GM23248 (cell line): ENCODE measurements at regions not wholly inside any gene's neighbourhood (a gene's known extent, or its start where the extent isn't known, plus 50 kb on each side); places are given as distances from the start of the nearest gene placed in this dataset.

ENCODE experiments used
- EZH2 ChIP-seq: fragments of 200-600 bp; sonication (generic); IDR thresholded peaks from 2 replicates; pipeline ENCODE4 v1.6.1; 2018; ENCODE audit warnings: antibody characterized with exemption, mild to moderate bottlenecking; ENCODE audit not compliant: insufficient read depth, poor library complexity, severe bottlenecking
- EZH2phosphoT487 ChIP-seq: fragments of 200-600 bp; sonication (generic); IDR thresholded peaks from 2 replicates; pipeline ENCODE4 v1.6.1; 2018; ENCODE audit warnings: antibody characterized with exemption, moderate library complexity, mild to moderate bottlenecking, low read depth; ENCODE audit not compliant: insufficient read depth

- TF ChIP-seq EZH2 (no peak), EZH2phosphoT487 (no peak)
Measured at GRCh38 chr4:160026721-160027120, 923.8 kb downstream of the RAPGEF2 start.
